Dermis blood vessel endothelial cell (primary cell): ENCODE measurements at regions not wholly inside any gene's neighbourhood (a gene's known extent, or its start where the extent isn't known, plus 50 kb on each side); places are given as distances from the start of the nearest gene placed in this dataset.

Source experiments
- DNase-seq: peaks from one replicate; pipeline ENCODE4 v3.0.0; 2010

- no peak for DNase-seq
Observed at GRCh38 chr1:168454211-168454815, 89.5 kb downstream of the XCL2 start.

GRCh38 chr1:168453056-168453455 lies 90.7 kb downstream of the XCL2 start:
- no peak for DNase-seq

GRCh38 chr1:168452329-168452728 lies 91.5 kb downstream of the XCL2 start:
- DNase-seq: no peak

GRCh38 chr1:168447871-168448270 lies 95.9 kb downstream of the XCL2 start:
- DNase-seq: no peak

- DNase-seq: no peak
Observed at GRCh38 chr1:168446081-168446480, 97.7 kb downstream of the XCL2 start.

GRCh38 chr1:168443899-168444298 lies 99.9 kb downstream of the XCL2 start:
- DNase-seq: no peak

GRCh38 chr1:168443356-168443755 lies 100.4 kb downstream of the XCL2 start:
- no peak for DNase-seq

GRCh38 chr1:168442931-168443330 lies 100.9 kb downstream of the XCL2 start:
- DNase-seq: no peak

GRCh38 chr1:168441745-168442144 lies 102.1 kb downstream of the XCL2 start:
- no peak for DNase-seq

- peak; percentile 78 for DNase-seq
Observed at GRCh38 chr1:168439456-168440375, 104.1 kb downstream of the XCL2 start.

GRCh38 chr1:168438626-168439025 lies 105.2 kb downstream of the XCL2 start:
- DNase-seq: no peak

- DNase-seq: no peak
Observed at GRCh38 chr1:168437821-168438220, 106.0 kb downstream of the XCL2 start.

GRCh38 chr1:168435439-168435838 lies 108.4 kb downstream of the XCL2 start:
- DNase-seq: no peak

- DNase-seq: no peak
Observed at GRCh38 chr1:168433238-168433637, 110.6 kb downstream of the XCL2 start.

GRCh38 chr1:168431882-168432281 lies 111.9 kb downstream of the XCL2 start:
- DNase-seq: no peak

GRCh38 chr1:168430321-168430720 lies 113.5 kb downstream of the XCL2 start:
- DNase-seq: no peak

GRCh38 chr1:168428063-168428731 lies 115.6 kb downstream of the XCL2 start:
- no peak for DNase-seq

- no peak for DNase-seq
Observed at GRCh38 chr1:168427051-168427450, 116.7 kb downstream of the XCL2 start.

- DNase-seq: no peak
Observed at GRCh38 chr1:168424281-168424680, 119.5 kb downstream of the XCL2 start.

GRCh38 chr1:168422203-168422847 lies 121.5 kb downstream of the XCL2 start:
- no peak for DNase-seq

GRCh38 chr1:168421399-168422004 lies 122.3 kb downstream of the XCL2 start:
- no peak for DNase-seq

- DNase-seq: no peak
Observed at GRCh38 chr1:168420177-168420576, 123.6 kb downstream of the XCL2 start.

- DNase-seq: no peak
Observed at GRCh38 chr1:168419736-168420135, 124.1 kb downstream of the XCL2 start.
